Germinal center (tissue), 1 donor: ENCODE measurements at regions not wholly inside any gene's neighbourhood (a gene's known extent, or its start where the extent isn't known, plus 50 kb on each side); places are given as distances from the start of the nearest gene placed in this dataset.
A peak's percentile ranks its signal among the peaks of the same experiment; 100 is the strongest.

Experiments
- DNase-seq: peaks from one replicate; pipeline ENCODE4 v3.0.0; 2012; ENCODE audit warnings: mixed read lengths, low spot score

DNA sequence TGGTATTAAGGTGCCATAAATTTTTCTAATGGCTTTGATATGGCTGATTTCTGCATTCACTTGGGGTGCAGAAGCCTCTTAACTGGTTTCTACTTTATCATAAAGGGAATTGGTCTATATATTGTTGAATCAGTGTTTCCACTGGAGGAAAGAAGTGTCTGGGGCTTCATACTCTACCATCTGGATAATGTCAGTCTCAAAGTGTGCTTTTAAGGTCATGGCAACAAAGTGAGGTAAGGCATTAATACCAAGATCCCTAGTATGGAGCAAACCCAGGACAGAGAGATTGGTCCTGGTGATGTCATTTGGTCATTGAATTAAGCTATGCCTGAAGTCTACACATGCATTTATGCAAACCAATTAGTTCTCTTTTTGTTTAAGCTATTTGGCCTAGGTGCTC lies 309.9 kb downstream of the DUSP10 start:
- DNase-seq: no peak

DNA sequence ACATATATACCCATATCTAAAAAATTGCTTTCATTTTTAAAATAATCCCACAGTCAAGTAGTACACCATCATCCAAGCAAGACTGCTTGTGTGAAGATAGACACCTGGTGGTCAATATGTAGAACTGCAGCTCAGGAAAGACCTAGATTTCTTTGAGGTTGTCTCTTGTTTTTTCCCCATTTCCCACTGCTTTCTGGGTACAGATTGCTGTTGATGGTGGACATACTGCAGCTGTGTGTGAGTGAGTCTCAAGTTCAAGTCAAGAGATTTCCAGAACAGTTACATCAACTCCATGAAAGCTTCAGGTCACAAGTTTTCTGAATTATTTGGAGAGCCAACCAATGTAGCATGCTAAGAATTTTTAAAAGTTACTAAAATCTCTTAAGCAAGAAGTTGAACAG lies 306.4 kb downstream of the DUSP10 start:
- peak; percentile 34 for DNase-seq

DNA sequence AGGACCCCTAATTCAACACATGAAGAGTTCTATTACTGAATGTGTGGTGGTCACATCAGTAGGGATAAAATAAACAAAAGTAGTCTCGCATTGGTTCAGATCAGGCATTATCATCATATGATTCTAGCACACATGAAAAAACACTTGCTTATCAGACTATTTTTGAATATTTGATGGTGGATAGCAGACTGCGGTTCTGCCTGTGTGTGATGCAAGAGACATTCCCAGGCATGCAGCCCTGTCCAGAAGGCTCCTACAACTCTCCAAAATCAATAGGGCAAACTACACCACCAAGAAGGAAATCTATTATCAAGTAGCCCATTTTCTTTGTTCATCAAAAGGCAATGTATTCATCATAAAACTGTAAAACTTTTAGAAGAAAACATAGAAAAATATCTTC lies 304.7 kb downstream of the DUSP10 start:
- DNase-seq: no peak

DNA sequence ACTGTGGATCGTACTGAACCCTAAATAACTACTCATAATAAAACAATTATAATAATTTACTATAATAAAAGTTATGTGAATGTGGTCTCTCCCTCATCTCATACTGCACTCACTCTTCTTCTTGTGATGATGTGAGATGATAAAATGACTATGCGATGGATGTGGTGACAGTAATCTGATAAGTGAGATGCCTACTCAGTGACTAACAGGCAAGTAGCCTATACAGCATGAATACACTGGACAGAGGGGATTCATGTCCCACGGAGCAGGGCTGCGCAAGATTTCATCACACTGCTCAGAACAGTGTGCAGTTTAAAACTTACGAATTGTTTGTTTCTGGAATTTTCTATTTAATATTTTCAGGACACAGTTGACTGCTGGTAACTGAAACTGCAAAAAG lies 304.0 kb downstream of the DUSP10 start:
- no peak for DNase-seq

DNA sequence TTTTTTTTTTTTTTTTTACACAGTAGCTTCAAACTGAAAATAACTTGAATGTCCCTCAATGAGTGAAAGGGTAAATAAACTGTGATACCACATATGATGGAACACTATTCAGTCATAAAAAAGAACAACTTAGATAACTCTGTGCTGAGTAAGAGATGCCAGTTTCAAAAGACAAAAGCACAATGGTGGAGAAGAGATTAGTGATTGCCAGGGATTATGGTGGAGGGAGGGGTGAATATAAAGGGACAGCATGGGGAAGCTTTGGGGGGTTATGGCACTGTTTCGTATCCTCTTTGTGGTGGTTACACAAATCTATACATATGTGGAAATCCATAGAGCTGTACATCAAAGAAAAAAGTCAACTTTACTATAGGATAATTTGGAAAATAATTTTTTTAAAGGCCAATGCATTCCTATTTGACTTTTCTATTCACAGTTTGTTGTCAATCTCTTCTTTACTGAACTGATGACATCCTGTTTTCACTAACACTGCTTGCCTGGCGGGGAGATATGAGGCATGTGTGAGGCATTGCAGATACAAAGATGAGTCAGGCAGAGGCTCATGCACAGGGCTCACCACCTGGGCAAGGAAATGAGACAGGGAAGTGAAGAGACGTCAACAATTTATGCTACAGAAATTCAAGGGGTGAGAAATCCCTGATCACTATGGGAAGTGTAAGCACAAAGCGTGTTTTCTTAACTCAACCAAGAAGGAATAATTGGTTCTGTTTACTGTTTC lies 302.7 kb downstream of the DUSP10 start:
- no peak for DNase-seq

- DNase-seq: no peak
These were observed 302.0 kb downstream of the DUSP10 start for GRCh38 chr1:221439747-221440501.

GRCh38 chr1:221440658-221441057 lies 301.2 kb downstream of the DUSP10 start:
- no peak for DNase-seq

GRCh38 chr1:221442056-221442455 lies 299.8 kb downstream of the DUSP10 start:
- no peak for DNase-seq

DNA sequence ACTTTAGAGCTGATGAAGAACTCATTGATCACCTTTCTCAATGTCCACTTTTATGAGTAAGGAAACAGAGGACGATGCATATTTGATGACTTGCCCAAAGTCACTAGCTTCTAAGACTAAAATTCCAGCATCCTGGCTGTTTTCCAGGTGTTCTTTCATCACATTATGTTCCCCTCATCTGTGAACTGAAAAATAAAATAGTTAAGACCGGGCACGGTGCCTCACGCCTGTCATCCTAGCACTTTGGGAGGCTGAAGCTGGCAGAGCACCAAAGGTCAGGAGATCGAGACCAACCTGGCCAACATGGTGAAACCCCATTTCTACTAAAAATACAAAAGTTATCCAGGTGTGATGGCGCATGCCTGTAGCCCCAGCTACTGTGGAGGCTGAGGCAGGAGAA lies 297.5 kb downstream of the DUSP10 start:
- DNase-seq: no peak

- DNase-seq: no peak
These were observed 293.2 kb downstream of the DUSP10 start for GRCh38 chr1:221448585-221449175.

GRCh38 chr1:221449194-221449593 lies 292.7 kb downstream of the DUSP10 start:
- no peak for DNase-seq

DNA sequence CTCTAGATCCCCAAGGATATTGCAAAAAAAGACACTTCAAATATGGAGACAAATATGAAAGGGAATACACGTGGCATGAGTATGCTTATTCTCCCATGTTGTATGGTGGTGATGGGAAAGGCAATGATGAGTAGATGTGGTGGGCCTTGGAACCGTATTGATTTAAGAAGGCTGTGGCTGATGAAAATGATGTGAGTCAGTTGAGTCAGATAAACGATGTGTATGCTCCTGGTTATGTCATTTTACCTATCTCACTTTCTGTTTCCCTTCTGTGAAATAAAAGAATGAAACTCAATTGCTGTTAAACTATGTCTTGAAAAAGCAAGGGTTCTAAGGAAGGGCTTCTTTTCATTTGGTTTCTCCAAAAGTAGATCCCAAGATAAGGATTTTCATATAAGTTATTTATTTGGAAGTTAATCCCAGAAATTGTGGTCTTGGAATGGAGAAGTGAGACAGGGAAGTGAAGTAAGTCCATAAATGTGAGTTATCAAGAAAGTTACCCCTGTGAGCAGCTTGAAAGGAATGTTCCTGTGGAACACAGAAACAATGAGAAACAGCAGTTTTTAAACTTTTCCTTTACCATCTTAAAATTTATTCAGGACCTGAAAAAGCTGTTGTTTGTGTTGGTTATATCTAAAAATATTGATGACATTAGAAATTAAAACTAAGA lies 292.0 kb downstream of the DUSP10 start:
- no peak for DNase-seq

DNA sequence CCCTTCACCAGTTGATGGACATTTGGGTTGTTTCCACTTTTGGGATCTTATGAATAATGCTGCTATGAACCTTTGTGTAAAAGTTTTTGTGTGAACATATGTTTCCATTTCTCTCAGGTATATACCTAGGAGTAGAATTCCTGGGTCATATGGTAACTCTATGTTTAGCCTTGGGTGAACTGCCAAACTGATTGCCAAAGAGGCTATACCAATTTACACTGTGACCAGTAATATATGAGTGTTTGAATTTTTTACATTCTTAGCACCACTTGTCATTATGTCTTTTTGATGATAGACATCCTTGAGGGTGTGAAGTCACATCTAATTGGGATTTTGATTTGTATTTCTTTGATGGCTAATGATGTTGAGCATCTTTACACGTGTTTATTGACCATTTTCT lies 290.1 kb downstream of the DUSP10 start:
- DNase-seq: no peak

- DNase-seq: no peak
These were observed 287.8 kb downstream of the DUSP10 start for GRCh38 chr1:221454096-221454495.

- DNase-seq: no peak
These were observed 285.0 kb downstream of the DUSP10 start for GRCh38 chr1:221456918-221457317.

DNA sequence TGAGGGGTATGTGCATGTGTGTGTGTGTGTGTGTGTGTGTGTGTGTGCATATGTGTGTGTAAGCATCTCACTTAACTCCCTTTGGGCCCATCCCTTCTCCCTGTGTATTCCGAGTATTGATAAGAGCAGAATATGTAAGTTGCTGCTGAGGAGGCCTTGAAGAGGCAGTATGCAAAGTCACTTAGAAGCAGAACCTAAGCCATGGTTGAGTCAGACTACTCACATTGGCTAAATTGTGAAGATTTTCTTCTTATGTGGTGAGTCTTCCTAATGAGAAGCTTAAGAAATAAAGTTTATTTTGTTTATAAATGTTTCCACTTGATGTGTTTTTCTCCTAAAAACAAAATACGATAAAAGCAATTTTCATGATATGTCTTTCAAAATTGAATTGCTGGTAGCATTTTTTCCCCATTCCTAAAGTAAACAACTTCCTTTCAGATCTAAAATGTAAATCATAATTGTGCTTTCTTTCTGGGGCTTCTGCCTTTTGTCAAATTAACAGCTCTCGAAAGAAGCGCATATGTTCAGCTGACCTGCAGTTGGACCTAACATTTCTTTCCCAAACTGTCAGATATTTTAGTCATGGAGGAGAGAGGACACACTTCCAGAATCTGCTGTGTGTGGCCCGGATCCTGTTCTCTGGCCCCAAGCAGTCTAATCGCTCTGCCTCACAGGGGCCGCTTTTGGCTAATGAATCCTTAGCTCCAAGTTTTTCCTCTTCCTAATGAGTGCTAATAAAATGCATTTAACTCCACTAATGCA lies 284.0 kb downstream of the DUSP10 start:
- DNase-seq: no peak

- DNase-seq: no peak
These were observed 283.3 kb downstream of the DUSP10 start for GRCh38 chr1:221458447-221459156.

DNA sequence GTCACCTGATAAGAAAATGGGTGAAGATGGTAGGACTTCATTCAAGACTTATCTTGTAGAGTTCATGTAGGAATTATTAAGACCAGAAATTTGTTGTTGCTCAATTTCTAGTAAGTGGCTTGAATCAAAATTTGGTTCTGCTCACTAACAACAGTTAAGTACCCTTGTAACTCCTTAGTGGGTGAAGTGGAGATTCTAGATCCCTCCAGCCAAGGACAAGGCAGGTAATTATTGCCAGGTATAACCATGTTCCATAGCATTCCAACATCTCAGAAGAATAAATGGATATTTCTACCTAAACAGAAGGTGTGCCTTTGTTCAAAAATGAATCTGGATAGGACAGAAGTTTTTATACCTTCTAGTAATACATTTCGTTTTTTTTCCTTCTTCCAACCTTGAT lies 282.3 kb downstream of the DUSP10 start:
- no peak for DNase-seq

DNA sequence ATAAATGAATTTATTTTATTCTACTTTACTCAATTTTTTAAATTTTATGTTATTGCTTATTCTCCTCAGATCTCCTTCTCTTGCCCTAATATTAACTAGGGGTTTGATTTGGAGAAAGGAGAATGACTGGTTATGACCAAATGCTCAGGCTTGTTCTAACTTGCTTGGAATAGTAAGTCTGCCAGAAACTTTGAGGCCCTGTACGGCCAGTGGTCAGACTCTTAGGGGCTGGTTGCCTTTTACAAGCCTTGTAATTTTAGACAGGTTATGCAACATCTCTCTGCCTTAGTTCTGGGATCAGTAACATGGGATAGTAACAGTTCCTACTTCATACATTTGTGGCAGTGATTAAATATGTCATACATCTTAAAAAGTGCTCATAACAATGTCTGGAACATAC lies 279.5 kb downstream of the DUSP10 start:
- DNase-seq: no peak

GRCh38 chr1:221468546-221468945 lies 273.3 kb downstream of the DUSP10 start:
- no peak for DNase-seq

GRCh38 chr1:221469476-221469875 lies 272.4 kb downstream of the DUSP10 start:
- DNase-seq: no peak
